WTC11 (cell line): ENCODE measurements at regions not wholly inside any gene's neighbourhood (a gene's known extent, or its start where the extent isn't known, plus 50 kb on each side); places are given as distances from the start of the nearest gene placed in this dataset.

Source experiments
- ATAC-seq: fragments of 200-7000 bp; cut with Tn5 transposase; 2 replicates; pipeline ENCODE4 v1.10.0; 2021; ENCODE audit warnings: mild to moderate bottlenecking, moderate library complexity
- CTCF ChIA-PET: fragments of 300-600 bp; sonication (Branson Sonifier 250); formaldehyde crosslinking; loops from one replicate; lab custom pipeline; 2021; ENCODE audit warnings: antibody characterized with exemption; lab: Charles Lee
- POLR2A ChIA-PET: fragments of 350-600 bp; sonication (Branson Sonifier 250); formaldehyde crosslinking; loops from one replicate; lab custom pipeline; 2021; ENCODE audit warnings: antibody characterized with exemption; lab: Charles Lee
- DNase-seq: peaks from one replicate; pipeline ENCODE4 v3.0.0; 2021; ENCODE audit warnings: low spot score
- H3K27ac Mint-ChIP-seq: 2 replicates; pipeline ENCODE4 v1.8.0; 2021; ENCODE audit warnings: mixed read lengths
- H3K27me3 Mint-ChIP-seq: 2 replicates; pipeline ENCODE4 v1.8.0; 2021; ENCODE audit warnings: low read depth, mild to moderate bottlenecking, moderate library complexity, mixed read lengths
- H3K36me3 Mint-ChIP-seq: 2 replicates; pipeline ENCODE4 v1.8.0; 2021; ENCODE audit warnings: mixed read lengths
- H3K4me1 Mint-ChIP-seq: 2 replicates; pipeline ENCODE4 v1.8.0; 2022; ENCODE audit warnings: mixed read lengths
- H3K4me3 Mint-ChIP-seq: 2 replicates; pipeline ENCODE4 v1.8.0; 2021; ENCODE audit warnings: mild to moderate bottlenecking, moderate library complexity, mixed read lengths
- H3K9me3 Mint-ChIP-seq: 2 replicates; pipeline ENCODE4 v1.8.0; 2021; ENCODE audit warnings: mixed read lengths
- ARID4B ChIP-seq: sonication (generic); formaldehyde crosslinking; IDR thresholded peaks from 2 replicates; pipeline ENCODE4 v1.8.0; 2023; ENCODE audit warnings: missing genetic modification reagents, mild to moderate bottlenecking, borderline replicate concordance
- ESRRA ChIP-seq: sonication (generic); formaldehyde crosslinking; IDR thresholded peaks from 2 replicates; pipeline ENCODE4 v1.8.1; 2022; ENCODE audit warnings: mild to moderate bottlenecking, missing genetic modification reagents, borderline replicate concordance
- HMGA2 ChIP-seq: fragments of 250-450 bp; sonication (Bioruptor Pico); IDR thresholded peaks from 2 replicates; pipeline ENCODE4 v1.4.0; 2021; ENCODE audit warnings: mild to moderate bottlenecking, moderate library complexity
- KAT7 ChIP-seq: sonication (generic); formaldehyde crosslinking; IDR thresholded peaks from 2 replicates; pipeline ENCODE4 v1.8.1; 2023; ENCODE audit warnings: missing genetic modification reagents, mild to moderate bottlenecking, borderline replicate concordance
- NFYB ChIP-seq: sonication (generic); formaldehyde crosslinking; conservative IDR thresholded peaks from 2 replicates; pipeline ENCODE4 v1.8.0; 2022; ENCODE audit warnings: low read depth, missing genetic modification reagents
- OVOL2 ChIP-seq: fragments of 250-450 bp; sonication (Bioruptor Pico); IDR thresholded peaks from 2 replicates; pipeline ENCODE4 v1.9.0; 2021; ENCODE audit warnings: mild to moderate bottlenecking, borderline replicate concordance
- RELA ChIP-seq: sonication (generic); formaldehyde crosslinking; IDR thresholded peaks from 2 replicates; pipeline ENCODE4 v1.8.1; 2022; ENCODE audit warnings: missing genetic modification reagents, mild to moderate bottlenecking, borderline replicate concordance
- TEAD4 ChIP-seq: sonication (generic); formaldehyde crosslinking; IDR thresholded peaks from 2 replicates; pipeline ENCODE4 v1.8.0; 2022; ENCODE audit warnings: mild to moderate bottlenecking, missing genetic modification reagents
- TF ChIP-seq, protein P1 (sequence below): fragments of 200-600 bp; IDR thresholded peaks from 2 replicates; pipeline ENCODE4 v1.8.0; 2022; ENCODE audit warnings: antibody characterized with exemption
- TF ChIP-seq, protein P2 (sequence below): fragments of 250-450 bp; sonication (Bioruptor Pico); IDR thresholded peaks from 2 replicates; pipeline ENCODE4 v1.8.0; 2021; ENCODE audit warnings: mild to moderate bottlenecking
- TF ChIP-seq, protein P3 (sequence below): sonication (generic); formaldehyde crosslinking; IDR thresholded peaks from 2 replicates; pipeline ENCODE4 v1.8.1; 2023; ENCODE audit warnings: mild to moderate bottlenecking, missing genetic modification reagents, borderline replicate concordance
- TF ChIP-seq, protein P4 (sequence below): sonication (generic); formaldehyde crosslinking; IDR thresholded peaks from 2 replicates; pipeline ENCODE4 v1.8.1; 2023; ENCODE audit warnings: mild to moderate bottlenecking, missing genetic modification reagents, moderate library complexity
- TF ChIP-seq, protein P5 (sequence below): fragments of 250-450 bp; sonication (Bioruptor Pico); IDR thresholded peaks from 2 replicates; pipeline ENCODE4 v1.9.0; 2021; ENCODE audit warnings: mild to moderate bottlenecking, borderline replicate concordance

GRCh38 chr19:32199501-32200040 is 145.8 kb upstream of the ZNF507 start:
- Mint-ChIP-seq H3K27ac (no peak overlapping the region), H3K4me1 (no peaks in the 10 kb centered on the region), H3K27me3 (no peaks in the 10 kb centered on the region), H3K4me3 (no peak overlapping the region), H3K9me3 (peaks cover 7% of the 10 kb centered on the region), H3K36me3 (no peaks in the 10 kb centered on the region)
- ATAC-seq = no peak
- CTCF ChIA-PET = no interaction called here
- DNase-seq = no peak
- TF ChIP-seq, protein P1, sequence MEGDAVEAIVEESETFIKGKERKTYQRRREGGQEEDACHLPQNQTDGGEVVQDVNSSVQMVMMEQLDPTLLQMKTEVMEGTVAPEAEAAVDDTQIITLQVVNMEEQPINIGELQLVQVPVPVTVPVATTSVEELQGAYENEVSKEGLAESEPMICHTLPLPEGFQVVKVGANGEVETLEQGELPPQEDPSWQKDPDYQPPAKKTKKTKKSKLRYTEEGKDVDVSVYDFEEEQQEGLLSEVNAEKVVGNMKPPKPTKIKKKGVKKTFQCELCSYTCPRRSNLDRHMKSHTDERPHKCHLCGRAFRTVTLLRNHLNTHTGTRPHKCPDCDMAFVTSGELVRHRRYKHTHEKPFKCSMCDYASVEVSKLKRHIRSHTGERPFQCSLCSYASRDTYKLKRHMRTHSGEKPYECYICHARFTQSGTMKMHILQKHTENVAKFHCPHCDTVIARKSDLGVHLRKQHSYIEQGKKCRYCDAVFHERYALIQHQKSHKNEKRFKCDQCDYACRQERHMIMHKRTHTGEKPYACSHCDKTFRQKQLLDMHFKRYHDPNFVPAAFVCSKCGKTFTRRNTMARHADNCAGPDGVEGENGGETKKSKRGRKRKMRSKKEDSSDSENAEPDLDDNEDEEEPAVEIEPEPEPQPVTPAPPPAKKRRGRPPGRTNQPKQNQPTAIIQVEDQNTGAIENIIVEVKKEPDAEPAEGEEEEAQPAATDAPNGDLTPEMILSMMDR = no peak
- TF ChIP-seq HMGA2 (CRISPR knock-in tag) (no peak), TEAD4 (CRISPR knock-in tag) (no peak), RELA (CRISPR knock-in tag) (no peak), KAT7 (CRISPR knock-in tag) (no peak), NFYB (CRISPR knock-in tag) (no peak), OVOL2 (no peak), ARID4B (CRISPR knock-in tag) (no peak), ESRRA (CRISPR knock-in tag) (no peak)
- TF ChIP-seq, protein P2, sequence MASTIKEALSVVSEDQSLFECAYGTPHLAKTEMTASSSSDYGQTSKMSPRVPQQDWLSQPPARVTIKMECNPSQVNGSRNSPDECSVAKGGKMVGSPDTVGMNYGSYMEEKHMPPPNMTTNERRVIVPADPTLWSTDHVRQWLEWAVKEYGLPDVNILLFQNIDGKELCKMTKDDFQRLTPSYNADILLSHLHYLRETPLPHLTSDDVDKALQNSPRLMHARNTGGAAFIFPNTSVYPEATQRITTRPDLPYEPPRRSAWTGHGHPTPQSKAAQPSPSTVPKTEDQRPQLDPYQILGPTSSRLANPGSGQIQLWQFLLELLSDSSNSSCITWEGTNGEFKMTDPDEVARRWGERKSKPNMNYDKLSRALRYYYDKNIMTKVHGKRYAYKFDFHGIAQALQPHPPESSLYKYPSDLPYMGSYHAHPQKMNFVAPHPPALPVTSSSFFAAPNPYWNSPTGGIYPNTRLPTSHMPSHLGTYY = no peak
- TF ChIP-seq, protein P3, sequence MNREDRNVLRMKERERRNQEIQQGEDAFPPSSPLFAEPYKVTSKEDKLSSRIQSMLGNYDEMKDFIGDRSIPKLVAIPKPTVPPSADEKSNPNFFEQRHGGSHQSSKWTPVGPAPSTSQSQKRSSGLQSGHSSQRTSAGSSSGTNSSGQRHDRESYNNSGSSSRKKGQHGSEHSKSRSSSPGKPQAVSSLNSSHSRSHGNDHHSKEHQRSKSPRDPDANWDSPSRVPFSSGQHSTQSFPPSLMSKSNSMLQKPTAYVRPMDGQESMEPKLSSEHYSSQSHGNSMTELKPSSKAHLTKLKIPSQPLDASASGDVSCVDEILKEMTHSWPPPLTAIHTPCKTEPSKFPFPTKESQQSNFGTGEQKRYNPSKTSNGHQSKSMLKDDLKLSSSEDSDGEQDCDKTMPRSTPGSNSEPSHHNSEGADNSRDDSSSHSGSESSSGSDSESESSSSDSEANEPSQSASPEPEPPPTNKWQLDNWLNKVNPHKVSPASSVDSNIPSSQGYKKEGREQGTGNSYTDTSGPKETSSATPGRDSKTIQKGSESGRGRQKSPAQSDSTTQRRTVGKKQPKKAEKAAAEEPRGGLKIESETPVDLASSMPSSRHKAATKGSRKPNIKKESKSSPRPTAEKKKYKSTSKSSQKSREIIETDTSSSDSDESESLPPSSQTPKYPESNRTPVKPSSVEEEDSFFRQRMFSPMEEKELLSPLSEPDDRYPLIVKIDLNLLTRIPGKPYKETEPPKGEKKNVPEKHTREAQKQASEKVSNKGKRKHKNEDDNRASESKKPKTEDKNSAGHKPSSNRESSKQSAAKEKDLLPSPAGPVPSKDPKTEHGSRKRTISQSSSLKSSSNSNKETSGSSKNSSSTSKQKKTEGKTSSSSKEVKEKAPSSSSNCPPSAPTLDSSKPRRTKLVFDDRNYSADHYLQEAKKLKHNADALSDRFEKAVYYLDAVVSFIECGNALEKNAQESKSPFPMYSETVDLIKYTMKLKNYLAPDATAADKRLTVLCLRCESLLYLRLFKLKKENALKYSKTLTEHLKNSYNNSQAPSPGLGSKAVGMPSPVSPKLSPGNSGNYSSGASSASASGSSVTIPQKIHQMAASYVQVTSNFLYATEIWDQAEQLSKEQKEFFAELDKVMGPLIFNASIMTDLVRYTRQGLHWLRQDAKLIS (CRISPR knock-in tag) = no peak
- TF ChIP-seq, protein P4, sequence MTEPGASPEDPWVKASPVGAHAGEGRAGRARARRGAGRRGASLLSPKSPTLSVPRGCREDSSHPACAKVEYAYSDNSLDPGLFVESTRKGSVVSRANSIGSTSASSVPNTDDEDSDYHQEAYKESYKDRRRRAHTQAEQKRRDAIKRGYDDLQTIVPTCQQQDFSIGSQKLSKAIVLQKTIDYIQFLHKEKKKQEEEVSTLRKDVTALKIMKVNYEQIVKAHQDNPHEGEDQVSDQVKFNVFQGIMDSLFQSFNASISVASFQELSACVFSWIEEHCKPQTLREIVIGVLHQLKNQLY (CRISPR knock-in tag) = no peak
- TF ChIP-seq, protein P5, sequence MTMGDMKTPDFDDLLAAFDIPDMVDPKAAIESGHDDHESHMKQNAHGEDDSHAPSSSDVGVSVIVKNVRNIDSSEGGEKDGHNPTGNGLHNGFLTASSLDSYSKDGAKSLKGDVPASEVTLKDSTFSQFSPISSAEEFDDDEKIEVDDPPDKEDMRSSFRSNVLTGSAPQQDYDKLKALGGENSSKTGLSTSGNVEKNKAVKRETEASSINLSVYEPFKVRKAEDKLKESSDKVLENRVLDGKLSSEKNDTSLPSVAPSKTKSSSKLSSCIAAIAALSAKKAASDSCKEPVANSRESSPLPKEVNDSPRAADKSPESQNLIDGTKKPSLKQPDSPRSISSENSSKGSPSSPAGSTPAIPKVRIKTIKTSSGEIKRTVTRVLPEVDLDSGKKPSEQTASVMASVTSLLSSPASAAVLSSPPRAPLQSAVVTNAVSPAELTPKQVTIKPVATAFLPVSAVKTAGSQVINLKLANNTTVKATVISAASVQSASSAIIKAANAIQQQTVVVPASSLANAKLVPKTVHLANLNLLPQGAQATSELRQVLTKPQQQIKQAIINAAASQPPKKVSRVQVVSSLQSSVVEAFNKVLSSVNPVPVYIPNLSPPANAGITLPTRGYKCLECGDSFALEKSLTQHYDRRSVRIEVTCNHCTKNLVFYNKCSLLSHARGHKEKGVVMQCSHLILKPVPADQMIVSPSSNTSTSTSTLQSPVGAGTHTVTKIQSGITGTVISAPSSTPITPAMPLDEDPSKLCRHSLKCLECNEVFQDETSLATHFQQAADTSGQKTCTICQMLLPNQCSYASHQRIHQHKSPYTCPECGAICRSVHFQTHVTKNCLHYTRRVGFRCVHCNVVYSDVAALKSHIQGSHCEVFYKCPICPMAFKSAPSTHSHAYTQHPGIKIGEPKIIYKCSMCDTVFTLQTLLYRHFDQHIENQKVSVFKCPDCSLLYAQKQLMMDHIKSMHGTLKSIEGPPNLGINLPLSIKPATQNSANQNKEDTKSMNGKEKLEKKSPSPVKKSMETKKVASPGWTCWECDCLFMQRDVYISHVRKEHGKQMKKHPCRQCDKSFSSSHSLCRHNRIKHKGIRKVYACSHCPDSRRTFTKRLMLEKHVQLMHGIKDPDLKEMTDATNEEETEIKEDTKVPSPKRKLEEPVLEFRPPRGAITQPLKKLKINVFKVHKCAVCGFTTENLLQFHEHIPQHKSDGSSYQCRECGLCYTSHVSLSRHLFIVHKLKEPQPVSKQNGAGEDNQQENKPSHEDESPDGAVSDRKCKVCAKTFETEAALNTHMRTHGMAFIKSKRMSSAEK (CRISPR knock-in tag) = no peak
- POLR2A ChIA-PET = no interaction called here
